T1000 (cell line): ENCODE measurements at regions not wholly inside any gene's neighbourhood (a gene's known extent, or its start where the extent isn't known, plus 50 kb on each side); places are given as distances from the start of the nearest gene placed in this dataset.

Experiments
- DNase-seq: peaks from one replicate; lab custom pipeline; 2025; ENCODE audit warnings: mixed read lengths; lab: John Stamatoyannopoulos, UW

GRCh38 chr11:121733858-121734257 is 281.1 kb upstream of the SORL1-AS1 start:
- DNase-seq = no peak

GRCh38 chr11:121727942-121728341 is 275.2 kb upstream of the SORL1-AS1 start:
- no peak for DNase-seq

- no peak for DNase-seq
Observed at GRCh38 chr11:121723246-121723741, 270.5 kb upstream of the SORL1-AS1 start.

GRCh38 chr11:121722431-121723245 is 269.9 kb upstream of the SORL1-AS1 start:
- no peak for DNase-seq

GRCh38 chr11:121721961-121722360 is 269.2 kb upstream of the SORL1-AS1 start:
- no peak for DNase-seq

- DNase-seq = no peak
Observed at GRCh38 chr11:121721448-121721847, 268.7 kb upstream of the SORL1-AS1 start.

GRCh38 chr11:121717296-121717695 is 264.5 kb upstream of the SORL1-AS1 start:
- no peak for DNase-seq

- no peak for DNase-seq
Observed at GRCh38 chr11:121716060-121716459, 263.3 kb upstream of the SORL1-AS1 start.

- no peak for DNase-seq
Observed at GRCh38 chr11:121715405-121715804, 262.6 kb upstream of the SORL1-AS1 start.

GRCh38 chr11:121714351-121714750 is 261.6 kb upstream of the SORL1-AS1 start:
- no peak for DNase-seq

- DNase-seq = no peak
Observed at GRCh38 chr11:121711939-121712338, 259.2 kb upstream of the SORL1-AS1 start.

- DNase-seq = no peak
Observed at GRCh38 chr11:121711236-121711635, 258.5 kb upstream of the SORL1-AS1 start.

GRCh38 chr11:121706884-121707420 is 254.2 kb upstream of the SORL1-AS1 start:
- DNase-seq = no peak

- DNase-seq = no peak
Observed at GRCh38 chr11:121703201-121703600, 250.4 kb upstream of the SORL1-AS1 start.

- no peak for DNase-seq
Observed at GRCh38 chr11:121700968-121701367, 248.2 kb upstream of the SORL1-AS1 start.

GRCh38 chr11:121699801-121700200 is 247.0 kb upstream of the SORL1-AS1 start:
- no peak for DNase-seq

- no peak for DNase-seq
Observed at GRCh38 chr11:121696931-121697670, 244.3 kb upstream of the SORL1-AS1 start.

GRCh38 chr11:121696177-121696871 is 243.6 kb upstream of the SORL1-AS1 start:
- no peak for DNase-seq

- no peak for DNase-seq
Observed at GRCh38 chr11:121692236-121692635, 239.5 kb upstream of the SORL1-AS1 start.

GRCh38 chr11:121688860-121689614 is 236.3 kb upstream of the SORL1-AS1 start:
- DNase-seq = no peak

- DNase-seq = no peak
Observed at GRCh38 chr11:121688055-121688491, 235.3 kb upstream of the SORL1-AS1 start.
